HCT116 (cell line): ENCODE measurements at regions not wholly inside any gene's neighbourhood (a gene's known extent, or its start where the extent isn't known, plus 50 kb on each side); places are given as distances from the start of the nearest gene placed in this dataset.

ENCODE experiments used
- ATAC-seq: fragments of 200-7000 bp; cut with Tn5 transposase; 2 replicates; pipeline ENCODE4 v1.9.1; 2020; ENCODE audit warnings: mild to moderate bottlenecking, moderate library complexity
- BruUV-seq: library from RNA; stranded (reverse); fragments of 400-500 nt; replicated peaks from 2 replicates; lab custom pipeline; 2021; lab: Mats Ljungman, UMichigan
- CTCF ChIA-PET: fragments of 300-600 bp; sonication (Branson Sonifier 250); formaldehyde crosslinking; loops from one replicate; lab custom pipeline; 2021; ENCODE audit warnings: antibody characterized with exemption; lab: Charles Lee
- POLR2A ChIA-PET: fragments of 300-600, 350-600 bp; sonication (Branson Sonifier 250); formaldehyde crosslinking; loops from one replicate; lab custom pipeline; 2021; ENCODE audit warnings: antibody characterized with exemption; lab: Charles Lee
- RAD21 ChIA-PET, 2 experiments: fragments of 300-600 bp; sonication (Branson Sonifier 250); formaldehyde crosslinking; loops; one replicate each; lab custom pipeline; 2023; ENCODE audit warnings: low total read pairs in 2 of 2; ENCODE audit not compliant: uncharacterized antibody in 2 of 2, unreplicated experiment in 2 of 2, low non-redundant PET in 1 of 2; lab: Charles Lee
- DNase-seq: peaks from one replicate; pipeline ENCODE4 v3.0.0-alpha.2; 2010; ENCODE audit warnings: low read depth, low spot score
- H2AFZ ChIP-seq: fragments of 200-600 bp; shearing (Covaris generic), sonication (generic); 2 replicates; pipeline ENCODE4 v1.6.1; 2017; ENCODE audit warnings: low read depth, mixed run types, mixed read lengths, antibody characterized with exemption, low read length; ENCODE audit not compliant: poor library complexity, severe bottlenecking
- H3K27ac ChIP-seq: 2 replicates; pipeline ENCODE4 v1.5.1; 2012; ENCODE audit warnings: low read depth, low read length
- H3K27me3 ChIP-seq: fragments of 200-600 bp; sonication (generic); 2 replicates; pipeline ENCODE4 v1.6.1; 2016; ENCODE audit warnings: mixed run types, low read length, mixed read lengths; ENCODE audit not compliant: insufficient read depth
- H3K36me3 ChIP-seq, 2 experiments: fragments of 200-500 bp in 1 of 2; fragments of 200-600 bp in 1 of 2; sonication (Bioruptor generic) in 1 of 2; sonication (generic) in 1 of 2; 2 replicates each; pipeline versions ENCODE4 v1.5.1 to v1.6.1; 2014 to 2016; ENCODE audit warnings: low read length in 2 of 2, inconsistent platforms in 1 of 2, mixed read lengths in 1 of 2, mixed run types in 1 of 2; ENCODE audit not compliant: insufficient read depth in 2 of 2, control insufficient read depth in 1 of 2
- H3K4me1 ChIP-seq, 2 experiments: fragments of 200-600 bp in 1 of 2; sonication (generic) in 1 of 2; 2 replicates each; pipeline versions ENCODE4 v1.5.1 to v1.6.1; 2012 to 2017; ENCODE audit warnings: low read length in 2 of 2, inconsistent platforms in 1 of 2, mild to moderate bottlenecking in 1 of 2, mixed read lengths in 1 of 2, mixed run types in 1 of 2, moderate library complexity in 1 of 2; ENCODE audit not compliant: insufficient read depth in 2 of 2, control insufficient read depth in 1 of 2
- H3K4me2 ChIP-seq: fragments of 200-600 bp; sonication (generic); 2 replicates; pipeline ENCODE4 v1.6.1; 2017; ENCODE audit warnings: mixed run types, low read length, mixed read lengths
- H3K4me3 ChIP-seq, 2 experiments: fragments of 200-600 bp in 1 of 2; sonication (generic) in 1 of 2; replicated peaks in 1 of 2; 2 replicates each; pipeline ENCODE4 v1.5.1; 2011 to 2016; ENCODE audit warnings: low read length in 2 of 2, control low read depth in 1 of 2, low read depth in 1 of 2, mild to moderate bottlenecking in 1 of 2, mixed read lengths in 1 of 2, mixed run types in 1 of 2
- H3K79me2 ChIP-seq: fragments of 200-600 bp; sonication (generic); 2 replicates; pipeline ENCODE4 v1.6.1; 2017; ENCODE audit warnings: mild to moderate bottlenecking, mixed run types, low read length, moderate library complexity, mixed read lengths; ENCODE audit not compliant: insufficient read depth
- H3K9ac ChIP-seq: fragments of 200-600 bp; sonication (generic); 2 replicates; pipeline ENCODE4 v1.6.1; 2016; ENCODE audit warnings: low read length, mixed read lengths
- H3K9me2 ChIP-seq: fragments of 200-600 bp; sonication (generic), shearing (Covaris generic); 2 replicates; pipeline ENCODE4 v1.6.1; 2017; ENCODE audit warnings: mixed run types, mild to moderate bottlenecking, moderate library complexity; ENCODE audit not compliant: insufficient read depth
- H3K9me3 ChIP-seq, 2 experiments: fragments of 200-500 bp in 1 of 2; fragments of 200-600 bp in 1 of 2; sonication (Bioruptor generic) in 1 of 2; sonication (generic) in 1 of 2; 2 replicates each; pipeline ENCODE4 v1.6.1; 2014 to 2017; ENCODE audit warnings: low read length in 2 of 2, mixed read lengths in 2 of 2, inconsistent platforms in 1 of 2, low read depth in 1 of 2, mild to moderate bottlenecking in 1 of 2, mixed run types in 1 of 2, moderate library complexity in 1 of 2; ENCODE audit not compliant: control insufficient read depth in 1 of 2, insufficient read depth in 1 of 2
- H4K20me1 ChIP-seq: fragments of 200-600 bp; sonication (generic), shearing (Covaris generic); 2 replicates; pipeline ENCODE4 v1.6.1; 2017; ENCODE audit warnings: mixed run types, mild to moderate bottlenecking, moderate library complexity; ENCODE audit not compliant: insufficient read depth
- CEBPB ChIP-seq: IDR thresholded peaks from 2 replicates; pipeline ENCODE4 v1.6.1; 2012; ENCODE audit warnings: low read depth
- EGR1 ChIP-seq: IDR thresholded peaks from 2 replicates; pipeline ENCODE4 v1.6.1; 2012; ENCODE audit warnings: low read depth
- EZH2 ChIP-seq: fragments of 200-600 bp; sonication (generic); IDR thresholded peaks from 2 replicates; pipeline ENCODE4 v1.6.1; 2017; ENCODE audit warnings: antibody characterized with exemption, mixed run types
- TCF7L2 ChIP-seq: IDR thresholded peaks from 2 replicates; pipeline ENCODE4 v1.7.0; 2011; ENCODE audit warnings: borderline replicate concordance, inconsistent platforms; ENCODE audit not compliant: insufficient read depth, insufficient read length; ENCODE audit errors: extremely low read depth
- intact Hi-C: fragments of 100-400 bp; cut with micrococcal nuclease; formaldehyde crosslinking; loops from 2 replicates; pipeline ENCODE4 v1.10.0; 2022
- TF ChIP-seq, protein P1 (sequence below): IDR thresholded peaks from 2 replicates; pipeline ENCODE4 v1.6.1; 2012; ENCODE audit warnings: low read depth
- TF ChIP-seq, protein P2 (sequence below): IDR thresholded peaks from 2 replicates; pipeline ENCODE4 v1.6.1; 2012

DNA sequence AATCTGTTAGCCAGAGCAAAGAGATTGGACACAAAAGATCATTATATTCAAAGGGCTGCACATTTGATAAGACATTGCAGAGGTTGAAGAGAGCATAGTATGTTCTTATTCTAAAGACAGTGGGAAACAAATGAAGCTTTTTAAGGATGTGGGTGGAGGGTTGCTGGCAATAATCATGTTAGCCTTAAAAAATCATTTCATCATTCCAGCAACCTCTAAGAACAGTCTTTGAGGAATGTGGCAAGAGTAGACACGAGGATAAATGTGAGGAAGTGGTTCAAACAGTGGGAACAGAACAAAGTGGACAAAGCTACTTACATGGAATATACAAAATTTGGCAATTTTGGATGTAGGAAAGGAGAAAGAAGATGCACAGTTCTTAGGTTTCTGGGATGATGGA, 167.3 kb upstream of the SPRY1 start:
- DNase-seq = no peak
- intact Hi-C loops = no loop called here
- CTCF ChIA-PET = no interaction called here

More for the DNA sequence above, 167.3 kb upstream of the SPRY1 start:
- TF ChIP-seq EGR1 (no peak), CEBPB (no peak), EZH2 (no peak), TCF7L2 (no peak)
- TF ChIP-seq, protein P1, sequence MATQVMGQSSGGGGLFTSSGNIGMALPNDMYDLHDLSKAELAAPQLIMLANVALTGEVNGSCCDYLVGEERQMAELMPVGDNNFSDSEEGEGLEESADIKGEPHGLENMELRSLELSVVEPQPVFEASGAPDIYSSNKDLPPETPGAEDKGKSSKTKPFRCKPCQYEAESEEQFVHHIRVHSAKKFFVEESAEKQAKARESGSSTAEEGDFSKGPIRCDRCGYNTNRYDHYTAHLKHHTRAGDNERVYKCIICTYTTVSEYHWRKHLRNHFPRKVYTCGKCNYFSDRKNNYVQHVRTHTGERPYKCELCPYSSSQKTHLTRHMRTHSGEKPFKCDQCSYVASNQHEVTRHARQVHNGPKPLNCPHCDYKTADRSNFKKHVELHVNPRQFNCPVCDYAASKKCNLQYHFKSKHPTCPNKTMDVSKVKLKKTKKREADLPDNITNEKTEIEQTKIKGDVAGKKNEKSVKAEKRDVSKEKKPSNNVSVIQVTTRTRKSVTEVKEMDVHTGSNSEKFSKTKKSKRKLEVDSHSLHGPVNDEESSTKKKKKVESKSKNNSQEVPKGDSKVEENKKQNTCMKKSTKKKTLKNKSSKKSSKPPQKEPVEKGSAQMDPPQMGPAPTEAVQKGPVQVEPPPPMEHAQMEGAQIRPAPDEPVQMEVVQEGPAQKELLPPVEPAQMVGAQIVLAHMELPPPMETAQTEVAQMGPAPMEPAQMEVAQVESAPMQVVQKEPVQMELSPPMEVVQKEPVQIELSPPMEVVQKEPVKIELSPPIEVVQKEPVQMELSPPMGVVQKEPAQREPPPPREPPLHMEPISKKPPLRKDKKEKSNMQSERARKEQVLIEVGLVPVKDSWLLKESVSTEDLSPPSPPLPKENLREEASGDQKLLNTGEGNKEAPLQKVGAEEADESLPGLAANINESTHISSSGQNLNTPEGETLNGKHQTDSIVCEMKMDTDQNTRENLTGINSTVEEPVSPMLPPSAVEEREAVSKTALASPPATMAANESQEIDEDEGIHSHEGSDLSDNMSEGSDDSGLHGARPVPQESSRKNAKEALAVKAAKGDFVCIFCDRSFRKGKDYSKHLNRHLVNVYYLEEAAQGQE = no peak
- TF ChIP-seq, protein P2, sequence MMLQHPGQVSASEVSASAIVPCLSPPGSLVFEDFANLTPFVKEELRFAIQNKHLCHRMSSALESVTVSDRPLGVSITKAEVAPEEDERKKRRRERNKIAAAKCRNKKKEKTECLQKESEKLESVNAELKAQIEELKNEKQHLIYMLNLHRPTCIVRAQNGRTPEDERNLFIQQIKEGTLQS = no peak
- Histone ChIP-seq H3K36me3 (no peaks in the 10 kb centered on the region), H3K9ac (no peak overlapping the region), H3K4me2 (no peak overlapping the region), H3K9me3 (no peaks in the 10 kb centered on the region), H3K27ac (no peak overlapping the region), H3K27me3 (no peaks in the 10 kb centered on the region), H2AFZ (no peak overlapping the region), H3K79me2 (no peaks in the 10 kb centered on the region), H3K4me3 (no peak overlapping the region), H4K20me1 (no peaks in the 10 kb centered on the region), H3K9me2 (no peaks in the 10 kb centered on the region), H3K4me1 (no peaks in the 10 kb centered on the region)
- RAD21 ChIA-PET = no interaction called here
- BruUV-seq = no TSS peak
- POLR2A ChIA-PET = no interaction called here
- no peak for ATAC-seq
